GM12878 (cell line): ENCODE measurements at regions not wholly inside any gene's neighbourhood (a gene's known extent, or its start where the extent isn't known, plus 50 kb on each side); places are given as distances from the start of the nearest gene placed in this dataset.

ENCODE experiments used
- ATAC-seq: fragments of 200-7000 bp; cut with Tn5 transposase; 3 replicates; pipeline ENCODE4 v1.9.1; 2020; ENCODE audit warnings: mild to moderate bottlenecking, moderate library complexity
- BruUV-seq: library from RNA; stranded (reverse); fragments of 400-500 nt; replicated peaks from 2 replicates; lab custom pipeline; 2021; lab: Mats Ljungman, UMichigan
- CTCF ChIA-PET: fragments of 300-600 bp; sonication (Branson Sonifier 250); formaldehyde crosslinking; extraction: SDS; loops from one replicate; lab custom pipeline; 2021; ENCODE audit warnings: inconsistent platforms; lab: Yijun Ruan, JAX
- POLR2A ChIA-PET: fragments of 350-600 bp; formaldehyde crosslinking; extraction: SDS; loops from one replicate; lab custom pipeline; 2021; ENCODE audit warnings: inconsistent platforms; lab: Charles Lee
- RAD21 ChIA-PET: fragments of 300-600 bp; sonication (Branson Sonifier 250); formaldehyde crosslinking; loops from one replicate; lab custom pipeline; 2023; ENCODE audit warnings: antibody characterized with exemption; ENCODE audit not compliant: unreplicated experiment; lab: Charles Lee
- SMC1A ChIA-PET: fragments of 300-600 bp; sonication (Branson Sonifier 250); formaldehyde crosslinking; loops from one replicate; lab custom pipeline; 2023; ENCODE audit not compliant: unreplicated experiment, uncharacterized antibody; lab: Charles Lee
- DNase-seq: peaks from one replicate; pipeline ENCODE4 v3.0.0-alpha.2; 2011; ENCODE audit warnings: low read depth, low spot score
- FAIRE-seq: peaks from 3 replicates; lab custom pipeline; 2011; peaks lifted over from hg19 to GRCh38; lab: Jason Lieb, UNC
- H2AFZ ChIP-seq: 2 replicates; pipeline ENCODE4 v1.6.0; 2011; ENCODE audit warnings: low read depth, low read length, control low read depth; ENCODE audit not compliant: control insufficient read depth
- H3K27ac ChIP-seq: 2 replicates; pipeline ENCODE4 v1.5.1; 2011; ENCODE audit warnings: control low read depth; ENCODE audit not compliant: control insufficient read depth, insufficient read depth
- H3K27me3 ChIP-seq, 2 experiments: replicated peaks in 1 of 2; 2 replicates each; pipeline versions ENCODE4 v1.6.0 to v1.6.1; 2011; ENCODE audit warnings: low read length in 1 of 2; ENCODE audit not compliant: control insufficient read depth in 2 of 2, insufficient read depth in 2 of 2
- H3K36me3 ChIP-seq, 2 experiments: 2 replicates each; pipeline ENCODE4 v1.5.1; 2011; ENCODE audit warnings: low read length in 1 of 2; ENCODE audit not compliant: control insufficient read depth in 2 of 2, insufficient read depth in 2 of 2
- H3K4me1 ChIP-seq: 2 replicates; pipeline ENCODE4 v1.6.1; 2011; ENCODE audit warnings: mild to moderate bottlenecking, low read length, moderate library complexity, mixed read lengths; ENCODE audit not compliant: control insufficient read depth, insufficient read depth
- H3K4me2 ChIP-seq: 2 replicates; pipeline ENCODE4 v1.6.0; 2011; ENCODE audit warnings: control low read depth; ENCODE audit not compliant: control insufficient read depth, insufficient read depth
- H3K4me3 ChIP-seq: fragments of 200-600 bp; sonication (generic); 2 replicates; pipeline ENCODE4 v1.5.1; 2016
- H3K79me2 ChIP-seq: 2 replicates; pipeline ENCODE4 v1.6.0; 2011; ENCODE audit warnings: low read length; ENCODE audit not compliant: control insufficient read depth, insufficient read depth
- H3K9ac ChIP-seq: 2 replicates; pipeline ENCODE4 v1.8.0; 2011; ENCODE audit warnings: low read length, control low read depth, mixed read lengths; ENCODE audit not compliant: control insufficient read depth, insufficient read depth
- H3K9me3 ChIP-seq: replicated peaks from 3 replicates; pipeline ENCODE4 v1.5.1; 2011; ENCODE audit warnings: mild to moderate bottlenecking, low read length; ENCODE audit not compliant: control insufficient read depth, insufficient read depth
- H4K20me1 ChIP-seq: 2 replicates; pipeline ENCODE4 v1.6.0; 2011; ENCODE audit not compliant: control insufficient read depth, insufficient read depth
- CEBPB ChIP-seq, 2 experiments: fragments of 150-350 bp in 1 of 2; IDR thresholded peaks; 2 replicates each; pipeline ENCODE4 v1.6.1; 2012 to 2014; ENCODE audit warnings: low read depth in 2 of 2, low read length in 2 of 2, borderline replicate concordance in 1 of 2, inconsistent platforms in 1 of 2
- E4F1 ChIP-seq: fragments of 450-650 bp; IDR thresholded peaks from 2 replicates; pipeline ENCODE4 v1.6.1; 2018; ENCODE audit warnings: borderline replicate concordance, mild to moderate bottlenecking; ENCODE audit not compliant: partially characterized antibody
- ETV6 ChIP-seq, 2 experiments: fragments of 450-650 bp in 1 of 2; IDR thresholded peaks in 1 of 2; conservative IDR thresholded peaks in 1 of 2; 2 replicates each; pipeline ENCODE4 v1.6.1; 2014; ENCODE audit warnings: antibody characterized with exemption in 1 of 2, borderline replicate concordance in 1 of 2, low read depth in 1 of 2, mild to moderate bottlenecking in 1 of 2, moderate library complexity in 1 of 2
- HSF1 ChIP-seq: fragments of 150-350 bp; IDR thresholded peaks from 2 replicates; pipeline ENCODE4 v1.6.1; 2014; ENCODE audit warnings: mild to moderate bottlenecking, low read depth, low read length
- MXI1 ChIP-seq: fragments of 150-350 bp; IDR thresholded peaks from 2 replicates; pipeline ENCODE4 v1.6.1; 2011; ENCODE audit warnings: low read depth, mild to moderate bottlenecking, inconsistent platforms, low read length, improper control_type of control experiment
- NR2C2 ChIP-seq: IDR thresholded peaks from 2 replicates; pipeline ENCODE4 v1.6.1; 2011; ENCODE audit warnings: borderline replicate concordance, low read depth; ENCODE audit not compliant: control insufficient read depth, insufficient read length
- RAD51 ChIP-seq: fragments of 450-650 bp; IDR thresholded peaks from 2 replicates; pipeline ENCODE4 v1.6.1; 2016; ENCODE audit warnings: moderate library complexity, mild to moderate bottlenecking, inconsistent platforms
- RELA ChIP-seq: fragments of 450-650 bp; IDR thresholded peaks from 2 replicates; pipeline ENCODE4 v1.8.0; 2014; ENCODE audit warnings: borderline replicate concordance; ENCODE audit not compliant: partially characterized antibody
- TAF1 ChIP-seq: IDR thresholded peaks from 2 replicates; pipeline ENCODE4 v1.6.1; 2011; ENCODE audit warnings: mild to moderate bottlenecking, low read depth, low read length, borderline replicate concordance
- TBL1XR1 ChIP-seq: IDR thresholded peaks from 2 replicates; pipeline ENCODE4 v1.6.1; 2012; ENCODE audit warnings: low read depth, low read length, improper control_type of control experiment
- TCF3 ChIP-seq: IDR thresholded peaks from 2 replicates; pipeline ENCODE4 v1.6.1; 2012; ENCODE audit warnings: low read depth, mild to moderate bottlenecking, low read length, borderline replicate concordance; ENCODE audit not compliant: insufficient read depth
- YY1 ChIP-seq: IDR thresholded peaks from 2 replicates; pipeline ENCODE4 v1.6.1; 2011; ENCODE audit warnings: low read depth, mild to moderate bottlenecking, low read length
- ZBTB4 ChIP-seq: fragments of 450-650 bp; formaldehyde crosslinking; IDR thresholded peaks from 2 replicates; pipeline ENCODE4 v1.4.0; 2022; ENCODE audit warnings: mild to moderate bottlenecking, moderate library complexity
- WGBS: methylation state at CpG from one replicate; pipeline ENCODE4 v1.1.6; 2016; ENCODE audit warnings: low lambda C conversion rate; ENCODE audit not compliant: insufficient replicate concordance, insufficient coverage; ENCODE audit errors: missing lambda C conversion rate; 5-methylcytosine and 5-hydroxymethylcytosine counted together
- in situ Hi-C: fragments of 300-500 bp; cut with MboI; formaldehyde crosslinking; loops from 9 replicates; pipeline ENCODE4 v1.14.3; 2018; ENCODE audit warnings: mixed read lengths
- intact Hi-C: fragments of 100-400 bp; cut with micrococcal nuclease; formaldehyde crosslinking; loops from one replicate; pipeline ENCODE4 v1.14.2; 2022; ENCODE audit not compliant: unreplicated experiment

GRCh38 chr15:85974742-85975141, 104.9 kb upstream of the AGBL1 start:
- Histone ChIP-seq H3K9ac (no peak overlapping the region), H3K27me3 (no peaks in the 10 kb centered on the region), H3K4me1 (no peaks in the 10 kb centered on the region), H2AFZ (no peak overlapping the region), H4K20me1 (no peaks in the 10 kb centered on the region), H3K36me3 (no peaks in the 10 kb centered on the region), H3K4me3 (no peak overlapping the region), H3K79me2 (no peaks in the 10 kb centered on the region), H3K9me3 (no peaks in the 10 kb centered on the region), H3K27ac (no peak overlapping the region), H3K4me2 (no peak overlapping the region)
- in situ Hi-C loops: no loop called here
- intact Hi-C loops: no loop called here
- ATAC-seq: no peak
- CTCF ChIA-PET: no interaction called here
- FAIRE-seq: no peak
- 12% methylated on average over 3 of the region's 3 CpGs for WGBS
- BruUV-seq: no TSS peak
- RAD21 ChIA-PET: no interaction called here
- SMC1A ChIA-PET: no interaction called here
- TF ChIP-seq HSF1 (no peak), ZBTB4 (CRISPR knock-in tag) (no peak), CEBPB (IDR thresholded peaks at IDR 0.05; ENCODE audit: borderline replicate concordance in 1 of 2, low read depth in 2 of 2, low read length in 2 of 2) (no peak), TCF3 (no peak), TAF1 (no peak), MXI1 (no peak), YY1 (no peak), TBL1XR1 (no peak), RELA (no peak), NR2C2 (no peak), RAD51 (no peak), ETV6 (conservative IDR thresholded peaks at IDR 0.05 in 1 of 2, IDR thresholded peaks at IDR 0.05 in 1 of 2; ENCODE audit: borderline replicate concordance in 1 of 2, low read depth in 1 of 2) (no peak), E4F1 (no peak)
- no peak for DNase-seq
- POLR2A ChIA-PET: no interaction called here
